ENCODE measurements at regions not wholly inside any gene's neighbourhood (a gene's known extent, or its start where the extent isn't known, plus 50 kb on each side); places are given as distances from the start of the nearest gene placed in this dataset.

GRCh38 chr4:83171436-83172039 is 57.0 kb upstream of the PLAC8 start:
- DNase-seq = no peak

- no peak for DNase-seq
Observed at GRCh38 chr4:83170952-83171399, 56.4 kb upstream of the PLAC8 start.
